H1 (cell line): ENCODE measurements at regions not wholly inside any gene's neighbourhood (a gene's known extent, or its start where the extent isn't known, plus 50 kb on each side); places are given as distances from the start of the nearest gene placed in this dataset.

ENCODE experiments used
- CHD1 ChIP-seq: IDR thresholded peaks from 2 replicates; pipeline ENCODE4 v1.6.1; 2012; ENCODE audit warnings: low read depth, low read length, improper control_type of control experiment
- CHD2 ChIP-seq: IDR thresholded peaks from 2 replicates; pipeline ENCODE4 v1.6.1; 2012; ENCODE audit warnings: low read length, improper control_type of control experiment
- CTBP2 ChIP-seq: IDR thresholded peaks from 2 replicates; pipeline ENCODE4 v1.7.0; 2011; ENCODE audit warnings: borderline replicate concordance, mild to moderate bottlenecking, moderate library complexity, mixed read lengths, low read length; ENCODE audit not compliant: insufficient read depth, insufficient read length
- MAFK ChIP-seq: IDR thresholded peaks from 2 replicates; pipeline ENCODE4 v1.6.1; 2012; ENCODE audit warnings: low read depth, mild to moderate bottlenecking, improper control_type of control experiment, low read length
- RAD21 ChIP-seq, 2 experiments: IDR thresholded peaks in 1 of 2; conservative IDR thresholded peaks in 1 of 2; 2 replicates each; pipeline ENCODE4 v1.6.1; 2011; ENCODE audit warnings: low read depth in 2 of 2, low read length in 2 of 2, improper control_type of control experiment in 1 of 2, inconsistent platforms in 1 of 2, mild to moderate bottlenecking in 1 of 2, moderate library complexity in 1 of 2
- RBBP5 ChIP-seq: IDR thresholded peaks from 2 replicates; pipeline ENCODE4 v1.7.1; 2012; ENCODE audit warnings: low read depth, mild to moderate bottlenecking, inconsistent platforms, low read length, moderate library complexity, borderline replicate concordance
- RFX5 ChIP-seq: IDR thresholded peaks from 2 replicates; pipeline ENCODE4 v1.6.1; 2011; ENCODE audit warnings: low read depth, low read length, improper control_type of control experiment, borderline replicate concordance
- TAF1 ChIP-seq: IDR thresholded peaks from 2 replicates; pipeline ENCODE4 v1.6.1; 2011; ENCODE audit warnings: mild to moderate bottlenecking, low read depth, low read length
- TCF12 ChIP-seq: IDR thresholded peaks from 2 replicates; pipeline ENCODE4 v1.6.1; 2011; ENCODE audit warnings: low read depth, mild to moderate bottlenecking, low read length

- no peak for TF ChIP-seq RBBP5
- TF ChIP-seq CHD1, result no peak
- no peak for TF ChIP-seq RAD21 (IDR thresholded peaks at IDR 0.05 in 1 of 2, conservative IDR thresholded peaks at IDR 0.05 in 1 of 2; ENCODE audit: low read depth in 2 of 2, low read length in 2 of 2)
- TF ChIP-seq CHD2, result no peak
- no peak for TF ChIP-seq CTBP2
- no peak for TF ChIP-seq RFX5
- TF ChIP-seq MAFK, result no peak
- TF ChIP-seq TCF12, result no peak
- TF ChIP-seq TAF1, result no peak
- TF ChIP-seq, all 59 proteins: peak for 0
Measured at GRCh38 chr2:78686625-78687153, 338.8 kb upstream of the REG3G start (continued).
